ENCODE measurements at regions not wholly inside any gene's neighbourhood (a gene's known extent, or its start where the extent isn't known, plus 50 kb on each side); places are given as distances from the start of the nearest gene placed in this dataset.

DNA sequence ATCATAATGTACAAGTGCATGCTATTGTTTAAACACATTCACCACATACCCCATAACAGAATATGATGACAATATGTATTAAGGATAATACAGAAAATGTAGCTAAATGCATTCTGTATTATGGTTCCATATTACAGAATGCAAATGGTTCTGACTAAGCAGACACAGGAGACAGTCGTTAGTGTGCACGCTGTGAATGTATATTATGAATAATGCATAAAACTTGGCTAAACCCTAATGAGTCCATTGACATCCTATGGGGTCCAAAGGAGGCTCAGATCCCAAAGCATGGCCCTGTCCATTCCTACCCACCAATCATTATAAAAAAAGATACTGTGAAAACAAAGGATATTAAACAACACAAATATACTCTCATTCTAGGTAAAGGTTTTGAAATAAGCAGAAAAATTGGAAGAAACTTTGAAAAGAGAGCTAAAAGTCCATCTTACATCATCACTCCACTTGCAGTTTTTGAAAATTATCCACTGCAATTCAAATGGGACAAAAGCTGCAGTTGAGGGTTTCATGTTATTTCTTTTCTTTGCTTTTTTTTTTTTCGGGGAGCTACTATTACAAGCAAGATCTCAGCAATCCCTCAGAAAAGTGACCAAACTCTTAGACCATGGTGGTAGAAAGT, 415.1 kb downstream of the BCAT1 start:
- POLR2A ChIA-PET, result no interaction called here
- no peak for DNase-seq (ENCODE audit: low spot score)
- intact Hi-C loops (cut with micrococcal nuclease; ENCODE audit: unreplicated experiment) (no loop called here), in situ Hi-C loops (cut with HindIII; ENCODE audit: extremely low pct_ligation_motif_present, low pct_unique_long_range_greater_than_20kb) (no loop called here)
- BruUV-seq (replicated peaks), result no TSS peak
- Histone ChIP-seq H3K27ac (ENCODE audit: extremely low read length, insufficient read depth, low read length) (no peak overlapping the region), H3K27me3 (ENCODE audit: control insufficient read depth in 1 of 2, insufficient read depth in 2 of 2, low read length in 2 of 2) (no peaks in the 10 kb centered on the region), H3K9ac (ENCODE audit: insufficient read depth, low read depth, low read length) (no peak overlapping the region), H3K4me2 (ENCODE audit: low read depth, low read length) (no peak overlapping the region), H3K4me1 (ENCODE audit: insufficient read depth, low read length) (no peaks in the 10 kb centered on the region), H3K36me3 (replicated peaks in 1 of 2; ENCODE audit: control insufficient read depth in 1 of 2, insufficient read depth in 2 of 2, low read length in 2 of 2) (no peaks in the 10 kb centered on the region), H3K9me3 (ENCODE audit: low read length) (no peaks in the 10 kb centered on the region), H2AFZ (ENCODE audit: low read length) (no peak overlapping the region), H4K20me1 (ENCODE audit: insufficient read depth, low read length) (no peaks in the 10 kb centered on the region), H3K79me2 (ENCODE audit: insufficient read depth, low read length) (no peaks in the 10 kb centered on the region), H3K4me3 (replicated peaks in 1 of 3; ENCODE audit: insufficient read depth in 1 of 3, low read depth in 2 of 3, low read length in 3 of 3) (no peak overlapping the region)
- CTCF ChIA-PET (ENCODE audit: low intra/inter-chr PET ratio, low total read pairs), result no interaction called here
- 76% methylated on average over 3 of the region's 3 CpGs for WGBS (ENCODE audit: low lambda C conversion rate)
- FAIRE-seq, result no peak
- no peak for ATAC-seq
- TF ChIP-seq MAZ (IDR thresholded peaks at IDR 0.05; ENCODE audit: borderline replicate concordance, low read depth, low read length) (no peak), MAZ (CRISPR knock-in tag; IDR thresholded peaks at IDR 0.05; ENCODE audit: low read depth) (no peak), ZNF562 (CRISPR knock-in tag; IDR thresholded peaks at IDR 0.05; ENCODE audit: borderline replicate concordance) (no peak), MAF1 (CRISPR knock-in tag; IDR thresholded peaks at IDR 0.05; ENCODE audit: borderline replicate concordance) (no peak), TBL1XR1 (IDR thresholded peaks at IDR 0.05; ENCODE audit: borderline replicate concordance, low read length, partially characterized antibody) (no peak), ZNF788 (CRISPR knock-in tag; IDR thresholded peaks at IDR 0.05; ENCODE audit: borderline replicate concordance) (no peak), IRF2 (CRISPR knock-in tag; IDR thresholded peaks at IDR 0.05) (no peak), MIER2 (CRISPR knock-in tag; IDR thresholded peaks at IDR 0.05) (no peak), MED13 (CRISPR knock-in tag; IDR thresholded peaks at IDR 0.05) (no peak), ADNP (CRISPR knock-in tag; IDR thresholded peaks at IDR 0.05) (no peak), ZNF556 (CRISPR knock-in tag; IDR thresholded peaks at IDR 0.05; ENCODE audit: borderline replicate concordance) (no peak), FOXC1 (CRISPR knock-in tag; IDR thresholded peaks at IDR 0.05; ENCODE audit: borderline replicate concordance) (no peak), KMT2B (CRISPR knock-in tag; IDR thresholded peaks at IDR 0.05) (no peak), NR2F1 (CRISPR knock-in tag; IDR thresholded peaks at IDR 0.05) (no peak), ZNF138 (CRISPR knock-in tag; IDR thresholded peaks at IDR 0.05; ENCODE audit: low read depth) (no peak)
- TF ChIP-seq, protein P1, sequence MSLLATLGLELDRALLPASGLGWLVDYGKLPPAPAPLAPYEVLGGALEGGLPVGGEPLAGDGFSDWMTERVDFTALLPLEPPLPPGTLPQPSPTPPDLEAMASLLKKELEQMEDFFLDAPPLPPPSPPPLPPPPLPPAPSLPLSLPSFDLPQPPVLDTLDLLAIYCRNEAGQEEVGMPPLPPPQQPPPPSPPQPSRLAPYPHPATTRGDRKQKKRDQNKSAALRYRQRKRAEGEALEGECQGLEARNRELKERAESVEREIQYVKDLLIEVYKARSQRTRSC (CRISPR knock-in tag; IDR thresholded peaks at IDR 0.05; ENCODE audit: low read depth), result no peak
- TF ChIP-seq, protein P2, sequence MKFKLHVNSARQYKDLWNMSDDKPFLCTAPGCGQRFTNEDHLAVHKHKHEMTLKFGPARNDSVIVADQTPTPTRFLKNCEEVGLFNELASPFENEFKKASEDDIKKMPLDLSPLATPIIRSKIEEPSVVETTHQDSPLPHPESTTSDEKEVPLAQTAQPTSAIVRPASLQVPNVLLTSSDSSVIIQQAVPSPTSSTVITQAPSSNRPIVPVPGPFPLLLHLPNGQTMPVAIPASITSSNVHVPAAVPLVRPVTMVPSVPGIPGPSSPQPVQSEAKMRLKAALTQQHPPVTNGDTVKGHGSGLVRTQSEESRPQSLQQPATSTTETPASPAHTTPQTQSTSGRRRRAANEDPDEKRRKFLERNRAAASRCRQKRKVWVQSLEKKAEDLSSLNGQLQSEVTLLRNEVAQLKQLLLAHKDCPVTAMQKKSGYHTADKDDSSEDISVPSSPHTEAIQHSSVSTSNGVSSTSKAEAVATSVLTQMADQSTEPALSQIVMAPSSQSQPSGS (CRISPR knock-in tag; IDR thresholded peaks at IDR 0.05), result no peak
- TF ChIP-seq, protein P3, sequence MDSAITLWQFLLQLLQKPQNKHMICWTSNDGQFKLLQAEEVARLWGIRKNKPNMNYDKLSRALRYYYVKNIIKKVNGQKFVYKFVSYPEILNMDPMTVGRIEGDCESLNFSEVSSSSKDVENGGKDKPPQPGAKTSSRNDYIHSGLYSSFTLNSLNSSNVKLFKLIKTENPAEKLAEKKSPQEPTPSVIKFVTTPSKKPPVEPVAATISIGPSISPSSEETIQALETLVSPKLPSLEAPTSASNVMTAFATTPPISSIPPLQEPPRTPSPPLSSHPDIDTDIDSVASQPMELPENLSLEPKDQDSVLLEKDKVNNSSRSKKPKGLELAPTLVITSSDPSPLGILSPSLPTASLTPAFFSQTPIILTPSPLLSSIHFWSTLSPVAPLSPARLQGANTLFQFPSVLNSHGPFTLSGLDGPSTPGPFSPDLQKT (CRISPR knock-in tag; IDR thresholded peaks at IDR 0.05; ENCODE audit: borderline replicate concordance), result no peak
- TF ChIP-seq, protein P4, sequence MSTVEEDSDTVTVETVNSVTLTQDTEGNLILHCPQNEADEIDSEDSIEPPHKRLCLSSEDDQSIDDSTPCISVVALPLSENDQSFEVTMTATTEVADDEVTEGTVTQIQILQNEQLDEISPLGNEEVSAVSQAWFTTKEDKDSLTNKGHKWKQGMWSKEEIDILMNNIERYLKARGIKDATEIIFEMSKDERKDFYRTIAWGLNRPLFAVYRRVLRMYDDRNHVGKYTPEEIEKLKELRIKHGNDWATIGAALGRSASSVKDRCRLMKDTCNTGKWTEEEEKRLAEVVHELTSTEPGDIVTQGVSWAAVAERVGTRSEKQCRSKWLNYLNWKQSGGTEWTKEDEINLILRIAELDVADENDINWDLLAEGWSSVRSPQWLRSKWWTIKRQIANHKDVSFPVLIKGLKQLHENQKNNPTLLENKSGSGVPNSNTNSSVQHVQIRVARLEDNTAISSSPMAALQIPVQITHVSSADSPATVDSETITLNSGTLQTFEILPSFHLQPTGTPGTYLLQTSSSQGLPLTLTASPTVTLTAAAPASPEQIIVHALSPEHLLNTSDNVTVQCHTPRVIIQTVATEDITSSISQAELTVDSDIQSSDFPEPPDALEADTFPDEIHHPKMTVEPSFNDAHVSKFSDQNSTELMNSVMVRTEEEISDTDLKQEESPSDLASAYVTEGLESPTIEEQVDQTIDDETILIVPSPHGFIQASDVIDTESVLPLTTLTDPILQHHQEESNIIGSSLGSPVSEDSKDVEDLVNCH (CRISPR knock-in tag; IDR thresholded peaks at IDR 0.05), result no peak

Data from HepG2 (cell line).